Urinary bladder (tissue), 3 donors: ENCODE measurements at regions not wholly inside any gene's neighbourhood (a gene's known extent, or its start where the extent isn't known, plus 50 kb on each side); places are given as distances from the start of the nearest gene placed in this dataset.

Experiments
- DNase-seq: peaks from one replicate; pipeline ENCODE4 v3.0.0-alpha.2; 2015; ENCODE audit errors: extremely low spot score
- H3K27ac ChIP-seq: one replicate; pipeline ENCODE4 v1.5.1; 2013; ENCODE audit warnings: low read depth, mild to moderate bottlenecking, moderate library complexity
- H3K36me3 ChIP-seq: one replicate; pipeline ENCODE4 v1.6.1; 2013; ENCODE audit warnings: mild to moderate bottlenecking, moderate library complexity; ENCODE audit not compliant: insufficient read depth
- H3K4me1 ChIP-seq: one replicate; pipeline ENCODE4 v1.6.1; 2013; ENCODE audit warnings: mild to moderate bottlenecking, moderate library complexity; ENCODE audit not compliant: insufficient read depth
- H3K4me3 ChIP-seq: one replicate; pipeline ENCODE4 v1.5.1; 2013; ENCODE audit warnings: low read depth, low read length
- WGBS: extraction: QIAGEN DNeasy Blood & Tissue Kit; methylation state at CpG from one replicate; pipeline ENCODE4 v1.1.7; 2013; 5-methylcytosine and 5-hydroxymethylcytosine counted together
- donor health status: healthy with polysubstance abuse.
- donor health status: healthy.

- Histone ChIP-seq H3K27ac (no peak overlapping the region), H3K4me1 (no peaks in the 10 kb centered on the region), H3K4me3 (no peak overlapping the region), H3K36me3 (no peaks in the 10 kb centered on the region)
- WGBS: 86% methylated on average over 2 of the region's 2 CpGs
- DNase-seq: no peak
Measured at GRCh38 chr14:29077916-29078315, 311.3 kb downstream of the FOXG1 start.

GRCh38 chr14:29078810-29079522 lies 312.4 kb downstream of the FOXG1 start:
- Histone ChIP-seq H3K4me3 (no peak overlapping the region), H3K27ac (no peak overlapping the region), H3K4me1 (no peaks in the 10 kb centered on the region), H3K36me3 (no peaks in the 10 kb centered on the region)
- DNase-seq: no peak
- 88% methylated on average over 3 of the region's 3 CpGs for WGBS

- H3K4me1 ChIP-seq: no peaks in the 10 kb centered on the region
- no peak overlapping the region for H3K4me3 ChIP-seq
- no peak for DNase-seq
- WGBS: 40% methylated on average over 3 of the region's 3 CpGs
- no peaks in the 10 kb centered on the region for H3K36me3 ChIP-seq
- H3K27ac ChIP-seq: no peak overlapping the region
Measured at GRCh38 chr14:29085546-29085945, 319.0 kb downstream of the FOXG1 start.

- DNase-seq: no peak
- Histone ChIP-seq H3K4me3 (no peak overlapping the region), H3K27ac (no peak overlapping the region), H3K4me1 (no peaks in the 10 kb centered on the region), H3K36me3 (no peaks in the 10 kb centered on the region)
- whole genome bisulfite sequencing: 32% methylated on average over 1 of the region's 1 CpG
Measured at GRCh38 chr14:29089849-29090248, 323.3 kb downstream of the FOXG1 start.

GRCh38 chr14:29092121-29092520 lies 325.5 kb downstream of the FOXG1 start:
- no peak overlapping the region for H3K4me3 ChIP-seq
- 82% methylated on average over 4 of the region's 4 CpGs for WGBS
- no peaks in the 10 kb centered on the region for H3K36me3 ChIP-seq
- H3K4me1 ChIP-seq: no peaks in the 10 kb centered on the region
- DNase-seq: no peak
- H3K27ac ChIP-seq: no peak overlapping the region

- Histone ChIP-seq H3K4me3 (no peak overlapping the region), H3K4me1 (no peaks in the 10 kb centered on the region), H3K27ac (no peak overlapping the region), H3K36me3 (no peaks in the 10 kb centered on the region)
- no peak for DNase-seq
- WGBS: 83% methylated on average over 1 of the region's 1 CpG
Measured at GRCh38 chr14:29097476-29097875, 330.9 kb downstream of the FOXG1 start.

- H3K36me3 ChIP-seq: no peaks in the 10 kb centered on the region
- 73% methylated on average over 4 of the region's 4 CpGs for WGBS
- no peak overlapping the region for H3K4me3 ChIP-seq
- DNase-seq: no peak
- no peak overlapping the region for H3K27ac ChIP-seq
- H3K4me1 ChIP-seq: no peaks in the 10 kb centered on the region
Measured at GRCh38 chr14:29098656-29099055, 332.1 kb downstream of the FOXG1 start.

- no peaks in the 10 kb centered on the region for H3K36me3 ChIP-seq
- WGBS: 92% methylated on average over 7 of the region's 7 CpGs
- H3K27ac ChIP-seq: no peak overlapping the region
- H3K4me3 ChIP-seq: no peak overlapping the region
- DNase-seq: no peak
- no peaks in the 10 kb centered on the region for H3K4me1 ChIP-seq
Measured at GRCh38 chr14:29102266-29102665, 335.7 kb downstream of the FOXG1 start.

GRCh38 chr14:29102996-29103395 lies 336.4 kb downstream of the FOXG1 start:
- DNase-seq: no peak
- WGBS: 84% methylated on average over 2 of the region's 2 CpGs
- H3K36me3 ChIP-seq: no peaks in the 10 kb centered on the region
- no peak overlapping the region for H3K4me3 ChIP-seq
- no peak overlapping the region for H3K27ac ChIP-seq
- no peaks in the 10 kb centered on the region for H3K4me1 ChIP-seq

GRCh38 chr14:29108908-29109307 lies 342.3 kb downstream of the FOXG1 start:
- Histone ChIP-seq H3K4me3 (no peak overlapping the region), H3K4me1 (no peaks in the 10 kb centered on the region), H3K27ac (no peak overlapping the region), H3K36me3 (no peaks in the 10 kb centered on the region)
- WGBS: 92% methylated on average over 1 of the region's 1 CpG
- no peak for DNase-seq

GRCh38 chr14:29109589-29109988 lies 343.0 kb downstream of the FOXG1 start:
- 82% methylated on average over 1 of the region's 1 CpG for WGBS
- DNase-seq: no peak
- Histone ChIP-seq H3K4me3 (no peak overlapping the region), H3K27ac (no peak overlapping the region), H3K36me3 (no peaks in the 10 kb centered on the region), H3K4me1 (no peaks in the 10 kb centered on the region)

- WGBS: 49% methylated on average over 3 of the region's 3 CpGs
- H3K4me3 ChIP-seq: no peak overlapping the region
- no peak overlapping the region for H3K27ac ChIP-seq
- H3K36me3 ChIP-seq: no peaks in the 10 kb centered on the region
- no peak for DNase-seq
- H3K4me1 ChIP-seq: no peaks in the 10 kb centered on the region
Measured at GRCh38 chr14:29111554-29111953, 345.0 kb downstream of the FOXG1 start.

GRCh38 chr14:29123017-29123416 lies 356.4 kb downstream of the FOXG1 start:
- no peaks in the 10 kb centered on the region for H3K4me1 ChIP-seq
- no peak for DNase-seq
- 57% methylated on average over 1 of the region's 1 CpG for WGBS
- H3K4me3 ChIP-seq: no peak overlapping the region
- H3K27ac ChIP-seq: no peak overlapping the region
- H3K36me3 ChIP-seq: no peaks in the 10 kb centered on the region

GRCh38 chr14:29126361-29126760 lies 359.8 kb downstream of the FOXG1 start:
- DNase-seq: no peak
- Histone ChIP-seq H3K36me3 (no peaks in the 10 kb centered on the region), H3K4me1 (no peaks in the 10 kb centered on the region), H3K4me3 (no peak overlapping the region), H3K27ac (no peak overlapping the region)
- WGBS: 84% methylated on average over 4 of the region's 4 CpGs

GRCh38 chr14:29126865-29127264 lies 360.3 kb downstream of the FOXG1 start:
- H3K4me3 ChIP-seq: no peak overlapping the region
- H3K4me1 ChIP-seq: no peaks in the 10 kb centered on the region
- DNase-seq: no peak
- WGBS: 77% methylated on average over 2 of the region's 2 CpGs
- H3K27ac ChIP-seq: no peak overlapping the region
- H3K36me3 ChIP-seq: no peaks in the 10 kb centered on the region
